ENCODE measurements at regions not wholly inside any gene's neighbourhood (a gene's known extent, or its start where the extent isn't known, plus 50 kb on each side); places are given as distances from the start of the nearest gene placed in this dataset.

GRCh38 chr15:39242345-39242744 lies 338.5 kb upstream of the THBS1 start:
- peaks cover 0 to 24% of the 10 kb centered on the region in 2 experiments; a peak in 1 of 4 replicates for H3K4me1 ChIP-seq (ENCODE audit: control insufficient read depth in 1 of 2, insufficient read depth in 2 of 2, low read depth in 1 of 2, low read length in 1 of 2)
- ChIA-PET CTCF (no interaction called here), POLR2A (no interaction called here)
- no peak for DNase-seq
- peak overlapping the region in 1 of 2 experiments; percentile 49; a peak in 1 of 4 replicates for H3K27ac ChIP-seq (ENCODE audit: low read depth in 2 of 2, low read length in 1 of 2)
- no peak overlapping the region for H3K4me3 ChIP-seq (ENCODE audit: low read depth in 2 of 2, low read length in 1 of 2)
- TF ChIP-seq YY1 (IDR thresholded peaks at IDR 0.05; ENCODE audit: low read depth) = 0 out of 2 replicates have a peak, but pooled peaks have one; percentile 20
- no peak for TF ChIP-seq POLR2AphosphoS5 (IDR thresholded peaks at IDR 0.05; ENCODE audit: low read depth, low read length)
- peak; percentile 72 for TF ChIP-seq TCF12 (IDR thresholded peaks at IDR 0.05)
- peak; percentile 46; the same call in 1 of the 2 replicates for TF ChIP-seq PBX3 (IDR thresholded peaks at IDR 0.05)
- TF ChIP-seq EP300 (IDR thresholded peaks at IDR 0.05; ENCODE audit: borderline replicate concordance in 1 of 2, low read depth in 1 of 2, low read length in 1 of 2) = peak in 1 of 2 experiments; percentile 69; a peak in 1 of 4 replicates
- TF ChIP-seq RAD21 (IDR thresholded peaks at IDR 0.05; ENCODE audit: low read length) = no peak
- TF ChIP-seq NFIC (IDR thresholded peaks at IDR 0.05; ENCODE audit: borderline replicate concordance) = peak; percentile 80
- TF ChIP-seq USF2 (IDR thresholded peaks at IDR 0.05; ENCODE audit: borderline replicate concordance, low read depth, low read length) = no peak
- TF ChIP-seq MAX (IDR thresholded peaks at IDR 0.05; ENCODE audit: low read depth) = 0 out of 2 replicates have a peak, but pooled peaks have one; percentile 13
- H3K27me3 ChIP-seq (ENCODE audit: insufficient read depth) = no peaks in the 10 kb centered on the region
- no peaks in the 10 kb centered on the region for H3K9me3 ChIP-seq
- H3K9ac ChIP-seq = no peak overlapping the region
- H2AFZ ChIP-seq (ENCODE audit: low read depth) = no peak overlapping the region
- H3K36me3 ChIP-seq (replicated peaks in 1 of 2; ENCODE audit: control insufficient read depth in 1 of 2, insufficient read depth in 2 of 2, low read length in 1 of 2) = no peaks in the 10 kb centered on the region
- H3K9me2 ChIP-seq = no peaks in the 10 kb centered on the region
- peaks cover 43% of the 10 kb centered on the region for H3F3A ChIP-seq (replicated peaks; ENCODE audit: insufficient read depth)
- no peak overlapping the region for H3K4me2 ChIP-seq
- no peaks in the 10 kb centered on the region for H4K20me1 ChIP-seq (ENCODE audit: insufficient read depth)
- H3K79me2 ChIP-seq (ENCODE audit: insufficient read depth) = no peaks in the 10 kb centered on the region

GRCh38 chr15:39243396-39243795 lies 337.5 kb upstream of the THBS1 start:
- ChIA-PET POLR2A (no interaction called here), CTCF (interaction anchor here (1.1 to 1.2 kb wide), 2 partner anchors 28 to 35 kb away, joined by 3 read pairs; no protein-coding TSS in a partner anchor)
- H3K27ac ChIP-seq (ENCODE audit: low read depth in 2 of 2, low read length in 1 of 2) = peak overlapping the region in 1 of 2 experiments; percentile 49; a peak in 3 of 4 replicates
- TF ChIP-seq TCF12 (IDR thresholded peaks at IDR 0.05) = peak; percentile 64
- TF ChIP-seq JUND (IDR thresholded peaks at IDR 0.05) = peak; percentile 52
- no peak for TF ChIP-seq SMC3 (IDR thresholded peaks at IDR 0.05; ENCODE audit: low read depth, low read length)
- peak in 1 of 2 experiments; percentile 49; a peak in 1 of 4 replicates for TF ChIP-seq EP300 (IDR thresholded peaks at IDR 0.05; ENCODE audit: borderline replicate concordance in 1 of 2, low read depth in 1 of 2, low read length in 1 of 2)
- TF ChIP-seq SIN3A (IDR thresholded peaks at IDR 0.05; ENCODE audit: borderline replicate concordance, low read depth, low read length) = no peak
- TF ChIP-seq PBX3 (IDR thresholded peaks at IDR 0.05) = peak; percentile 86
- no peak overlapping the region for H3K4me3 ChIP-seq (ENCODE audit: low read depth in 2 of 2, low read length in 1 of 2)
- no peaks in the 10 kb centered on the region for H3K9me3 ChIP-seq
- H3K4me2 ChIP-seq = no peak overlapping the region
- DNase-seq = no peak
- no peaks in the 10 kb centered on the region for H3K36me3 ChIP-seq (replicated peaks in 1 of 2; ENCODE audit: control insufficient read depth in 1 of 2, insufficient read depth in 2 of 2, low read length in 1 of 2)
- WGBS (ENCODE audit: low lambda C conversion rate) = 26% methylated on average over 1 of the region's 1 CpG
- H3K9ac ChIP-seq = no peak overlapping the region
- no peaks in the 10 kb centered on the region for H3K79me2 ChIP-seq (ENCODE audit: insufficient read depth)
- no peaks in the 10 kb centered on the region for H4K20me1 ChIP-seq (ENCODE audit: insufficient read depth)
- H2AFZ ChIP-seq (ENCODE audit: low read depth) = no peak overlapping the region
- no peaks in the 10 kb centered on the region for H3K9me2 ChIP-seq
- peaks cover 0 to 30% of the 10 kb centered on the region in 2 experiments; a peak in 3 of 4 replicates for H3K4me1 ChIP-seq (ENCODE audit: control insufficient read depth in 1 of 2, insufficient read depth in 2 of 2, low read depth in 1 of 2, low read length in 1 of 2)
- H3F3A ChIP-seq (replicated peaks; ENCODE audit: insufficient read depth) = peaks cover 50% of the 10 kb centered on the region
- H3K27me3 ChIP-seq (ENCODE audit: insufficient read depth) = no peaks in the 10 kb centered on the region

Measured in SK-N-SH (cell line).